Left lung (tissue), 4 donors: ENCODE measurements at regions not wholly inside any gene's neighbourhood (a gene's known extent, or its start where the extent isn't known, plus 50 kb on each side); places are given as distances from the start of the nearest gene placed in this dataset.

ENCODE experiments used
- ATAC-seq: fragments of 200-7000 bp; cut with Tn5 transposase; one replicate; pipeline ENCODE4 v1.9.1; 2020; ENCODE audit warnings: moderate library complexity
- DNase-seq, 4 donors: peaks; one replicate each; pipeline ENCODE4 v3.0.0-alpha.2; 2013 to 2020
- H3K27ac ChIP-seq, 2 donors: fragments of 200-600 bp; sonication (generic) in 1 of 2; one replicate each; pipeline versions ENCODE4 v1.5.0 to v1.8.0; 2020 to 2021
- H3K27me3 ChIP-seq, 2 donors: fragments of 200-600 bp; sonication (generic) in 1 of 2; one replicate each; pipeline versions ENCODE4 v1.5.0 to v1.8.0; 2020 to 2021
- H3K36me3 ChIP-seq, 2 donors: fragments of 200-600 bp; sonication (generic) in 1 of 2; one replicate each; pipeline versions ENCODE4 v1.5.0 to v1.8.0; 2020 to 2021
- H3K4me1 ChIP-seq, 2 donors: fragments of 200-600 bp; one replicate each; pipeline ENCODE4 v1.8.0; 2021
- H3K4me3 ChIP-seq, 2 donors: fragments of 200-600 bp; sonication (generic) in 1 of 2; one replicate each; pipeline versions ENCODE4 v1.5.0 to v1.8.0; 2020 to 2021; ENCODE audit warnings: mild to moderate bottlenecking in 1 of 2
- H3K9me3 ChIP-seq, 2 donors: fragments of 200-600 bp; sonication (generic) in 1 of 2; one replicate each; pipeline versions ENCODE4 v1.5.0 to v1.8.0; 2020 to 2021
- CTCF ChIP-seq, 2 donors: fragments of 200-600 bp; sonication (generic) in 1 of 2; IDR thresholded peaks; one replicate each; pipeline versions ENCODE4 v1.5.0 to v1.8.0; 2021; ENCODE audit warnings: antibody characterized with exemption in 2 of 2
- intact Hi-C, 2 donors: fragments of 100-400 bp; cut with DNase I; formaldehyde crosslinking; loops; one replicate each; pipeline versions ENCODE4 v1.11.2 to v1.14.2; 2022
- donor health status: DM: no; HTN: yes; CAD: no.
- donor health status: DM: no; HTN: no; CAD: no.

DNA sequence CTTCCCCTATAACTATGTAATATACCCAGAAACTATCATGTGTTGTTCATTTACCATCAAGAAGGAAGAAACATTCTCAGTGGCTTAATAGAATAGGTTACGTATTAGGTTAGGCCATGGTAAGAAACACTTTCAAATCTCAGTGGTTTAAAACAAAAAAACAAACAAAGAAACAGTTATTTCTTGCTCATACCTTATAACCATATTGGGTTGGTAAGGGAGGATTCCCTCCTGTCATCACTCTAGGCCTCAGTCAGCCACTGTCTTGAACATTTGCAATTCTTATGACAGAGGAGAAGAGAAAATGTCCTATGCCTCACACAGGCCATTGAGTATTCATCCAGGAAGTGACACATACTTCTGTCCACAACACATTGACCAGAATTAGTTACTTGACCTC is 727.7 kb upstream of the NECTIN3 start:
- Histone ChIP-seq H3K27me3 (no peaks in the 10 kb centered on the region), H3K27ac (no peak overlapping the region), H3K9me3 (no peaks in the 10 kb centered on the region), H3K36me3 (no peaks in the 10 kb centered on the region), H3K4me1 (no peaks in the 10 kb centered on the region), H3K4me3 (no peak overlapping the region)
- no peak for TF ChIP-seq CTCF (IDR thresholded peaks at IDR 0.05)
- intact Hi-C loops: no loop called here
- DNase-seq (no peak), ATAC-seq (peak; percentile 30)

DNA sequence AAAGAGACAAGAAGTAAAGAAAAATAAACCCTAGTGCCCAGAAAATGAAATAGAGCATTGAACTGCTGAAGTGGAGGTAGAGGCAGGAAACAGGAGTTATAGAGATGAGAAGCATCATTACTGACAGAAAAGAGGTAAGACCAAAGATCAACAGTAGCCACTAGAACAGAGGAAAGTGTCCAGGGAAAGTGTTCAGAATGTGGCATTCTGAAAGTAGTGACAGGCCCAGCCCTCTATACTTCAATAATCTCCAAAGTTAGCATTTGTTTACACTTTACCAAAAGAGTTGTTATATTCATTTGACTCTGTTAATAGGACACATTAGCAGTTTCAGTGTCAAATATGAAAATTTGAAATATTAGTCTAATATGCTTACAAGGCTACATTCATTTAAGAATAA is 727.1 kb upstream of the NECTIN3 start:
- ATAC-seq: peak; percentile 71
- Histone ChIP-seq H3K4me1 (no peaks in the 10 kb centered on the region), H3K36me3 (no peaks in the 10 kb centered on the region), H3K27ac (peak overlapping the region in 1 of 2 donors; percentile 19), H3K9me3 (no peaks in the 10 kb centered on the region), H3K4me3 (no peak overlapping the region), H3K27me3 (no peaks in the 10 kb centered on the region)
- no peak for DNase-seq
- intact Hi-C loops: no loop called here
- no peak for TF ChIP-seq CTCF (IDR thresholded peaks at IDR 0.05)

DNA sequence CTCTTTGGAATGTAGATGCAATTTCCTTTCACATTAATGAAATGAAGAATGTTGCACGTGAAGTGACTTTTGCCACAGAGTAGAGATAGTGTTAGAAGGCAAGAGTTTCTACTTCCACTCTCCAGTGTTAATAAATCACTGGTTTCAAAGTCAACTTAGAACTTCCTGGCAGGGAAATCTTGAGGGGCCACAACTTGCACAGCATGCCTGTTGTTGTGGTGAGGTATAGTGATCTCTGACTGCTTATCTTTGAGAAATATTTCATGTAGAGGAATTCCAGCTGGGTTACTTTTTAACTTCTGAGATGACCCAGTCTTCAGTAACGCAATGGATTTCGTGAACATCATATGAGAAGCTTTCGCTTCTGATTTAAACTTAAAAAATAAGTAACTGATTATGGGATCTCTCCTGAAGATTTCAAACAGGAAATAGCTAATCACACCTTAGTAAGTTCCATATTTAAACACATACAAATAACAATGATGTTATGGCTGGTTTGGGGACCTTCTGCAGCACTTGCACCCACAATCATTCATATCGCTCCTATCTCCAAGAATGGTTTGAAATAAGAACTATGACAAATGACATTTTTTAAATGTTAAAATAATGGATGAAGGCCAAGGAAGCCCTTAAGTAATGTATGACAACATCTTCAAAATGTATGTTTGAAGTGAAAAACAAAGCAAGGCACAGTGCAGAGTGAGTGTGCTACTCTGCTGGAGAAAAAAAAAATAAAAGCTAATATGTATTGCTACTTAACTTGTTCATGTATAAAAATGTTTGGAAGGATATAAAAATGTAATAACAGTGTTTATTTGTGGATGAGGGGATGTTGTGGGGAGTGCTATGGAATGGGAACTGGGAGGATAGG is 726.5 kb upstream of the NECTIN3 start:
- peak overlapping the region in 1 of 2 donors; percentile 19 for H3K27ac ChIP-seq
- DNase-seq (peak in 1 of 4 donors; percentile 24), ATAC-seq (peak; percentile 81)
- no peak overlapping the region for H3K4me3 ChIP-seq
- H3K4me1 ChIP-seq: no peaks in the 10 kb centered on the region
- H3K27me3 ChIP-seq: no peaks in the 10 kb centered on the region
- H3K9me3 ChIP-seq: no peaks in the 10 kb centered on the region
- intact Hi-C loops: no loop called here
- no peak for TF ChIP-seq CTCF (IDR thresholded peaks at IDR 0.05)
- no peaks in the 10 kb centered on the region for H3K36me3 ChIP-seq

- no peaks in the 10 kb centered on the region for H3K36me3 ChIP-seq
- H3K9me3 ChIP-seq: no peaks in the 10 kb centered on the region
- no peaks in the 10 kb centered on the region for H3K4me1 ChIP-seq
- no peak for TF ChIP-seq CTCF (IDR thresholded peaks at IDR 0.05)
- H3K27me3 ChIP-seq: no peaks in the 10 kb centered on the region
- no peak overlapping the region for H3K27ac ChIP-seq
- ATAC-seq: no peak
- H3K4me3 ChIP-seq: no peak overlapping the region
- no peak for DNase-seq
- intact Hi-C loops: no loop called here
These were observed 722.3 kb upstream of the NECTIN3 start for GRCh38 chr3:110349295-110349694.

- ATAC-seq: no peak
These were observed 718.6 kb upstream of the NECTIN3 start for GRCh38 chr3:110352841-110353604.

More at GRCh38 chr3:110352841-110353604, 718.6 kb upstream of the NECTIN3 start:
- TF ChIP-seq CTCF (IDR thresholded peaks at IDR 0.05): no peak
- no peak for DNase-seq
- no peak overlapping the region for H3K27ac ChIP-seq
- H3K4me1 ChIP-seq: no peaks in the 10 kb centered on the region
- no peak overlapping the region for H3K4me3 ChIP-seq
- H3K9me3 ChIP-seq: peaks cover 0 to 7% of the 10 kb centered on the region in 2 donors
- intact Hi-C loops: no loop called here
- no peaks in the 10 kb centered on the region for H3K36me3 ChIP-seq
- no peaks in the 10 kb centered on the region for H3K27me3 ChIP-seq
